H9 (cell line): ENCODE measurements at regions not wholly inside any gene's neighbourhood (a gene's known extent, or its start where the extent isn't known, plus 50 kb on each side); places are given as distances from the start of the nearest gene placed in this dataset.

Experiments
- DNase-seq: peaks from one replicate; pipeline ENCODE4 v3.0.0-alpha.2; 2017
- H2AFZ ChIP-seq: one replicate; pipeline ENCODE4 v1.6.1; 2013; ENCODE audit warnings: mild to moderate bottlenecking, low read length, control low read depth, moderate library complexity
- H2AK5ac ChIP-seq: 2 replicates; pipeline ENCODE4 v1.6.1; 2013; ENCODE audit warnings: low read length, control low read depth, mixed read lengths; ENCODE audit not compliant: insufficient read length
- H2BK120ac ChIP-seq: one replicate; pipeline ENCODE4 v1.6.1; 2013; ENCODE audit warnings: low read depth, mild to moderate bottlenecking, low read length, control low read depth, inconsistent platforms; ENCODE audit not compliant: poor library complexity, severe bottlenecking
- H2BK12ac ChIP-seq: 2 replicates; pipeline ENCODE4 v1.6.1; 2013; ENCODE audit warnings: low read length, control low read depth, mixed read lengths, low read depth; ENCODE audit not compliant: insufficient read length
- H2BK15ac ChIP-seq: 2 replicates; pipeline ENCODE4 v1.6.1; 2013; ENCODE audit warnings: low read depth, low read length, control low read depth
- H2BK20ac ChIP-seq: one replicate; pipeline ENCODE4 v1.6.1; 2013; ENCODE audit warnings: low read depth, mild to moderate bottlenecking, low read length, control low read depth, inconsistent platforms; ENCODE audit not compliant: poor library complexity, severe bottlenecking
- H2BK5ac ChIP-seq: 2 replicates; pipeline ENCODE4 v1.6.1; 2013; ENCODE audit warnings: low read length, control low read depth, mixed read lengths; ENCODE audit not compliant: insufficient read length
- H3K14ac ChIP-seq: 2 replicates; pipeline ENCODE4 v1.6.1; 2013; ENCODE audit warnings: low read length, control low read depth; ENCODE audit not compliant: insufficient read depth
- H3K18ac ChIP-seq: 2 replicates; pipeline ENCODE4 v1.6.1; 2013; ENCODE audit warnings: low read depth, mild to moderate bottlenecking, mixed read lengths, low read length, control low read depth; ENCODE audit not compliant: insufficient read length
- H3K23ac ChIP-seq: 2 replicates; pipeline ENCODE4 v1.6.1; 2013; ENCODE audit warnings: low read length, control low read depth, mixed read lengths, low read depth; ENCODE audit not compliant: insufficient read length
- H3K23me2 ChIP-seq: 2 replicates; pipeline ENCODE4 v1.6.1; 2013; ENCODE audit warnings: low read depth, mild to moderate bottlenecking, mixed read lengths, low read length, control low read depth; ENCODE audit not compliant: insufficient read length, poor library complexity, severe bottlenecking
- H3K27ac ChIP-seq: 2 replicates; pipeline ENCODE4 v1.5.1; 2013; ENCODE audit warnings: low read length, control low read depth, mixed read lengths, low read depth; ENCODE audit not compliant: insufficient read length
- H3K27me3 ChIP-seq: 2 replicates; pipeline ENCODE4 v1.6.1; 2013; ENCODE audit warnings: low read length, control low read depth, inconsistent platforms; ENCODE audit not compliant: insufficient read depth
- H3K4ac ChIP-seq: 2 replicates; pipeline ENCODE4 v1.6.1; 2013; ENCODE audit warnings: low read depth, mild to moderate bottlenecking, control low read depth, inconsistent platforms, low read length, moderate library complexity
- H3K4me1 ChIP-seq: 2 replicates; pipeline ENCODE4 v1.6.1; 2013; ENCODE audit warnings: low read length, control low read depth, inconsistent platforms; ENCODE audit not compliant: insufficient read depth
- H3K4me2 ChIP-seq: 2 replicates; pipeline ENCODE4 v1.6.1; 2013; ENCODE audit warnings: low read length, control low read depth, mixed read lengths; ENCODE audit not compliant: insufficient read length, insufficient read depth
- H3K56ac ChIP-seq: 2 replicates; pipeline ENCODE4 v1.6.1; 2013; ENCODE audit warnings: low read depth, mild to moderate bottlenecking, mixed read lengths, low read length, control low read depth; ENCODE audit not compliant: insufficient read length
- H3K79me1 ChIP-seq: 2 replicates; pipeline ENCODE4 v1.6.1; 2013; ENCODE audit warnings: low read depth, mild to moderate bottlenecking, moderate library complexity, low read length, control low read depth, inconsistent platforms; ENCODE audit not compliant: insufficient read depth, poor library complexity, severe bottlenecking
- H3K79me2 ChIP-seq: 2 replicates; pipeline ENCODE4 v1.6.1; 2013; ENCODE audit warnings: low read length, control low read depth, inconsistent platforms; ENCODE audit not compliant: insufficient read depth
- H3K9ac ChIP-seq: 2 replicates; pipeline ENCODE4 v1.6.1; 2013; ENCODE audit warnings: low read length, control low read depth, mixed read lengths; ENCODE audit not compliant: insufficient read length; ENCODE audit errors: extremely low read depth
- H3K9me3 ChIP-seq: one replicate; pipeline ENCODE4 v1.6.1; 2013; ENCODE audit warnings: low read depth, low read length, inconsistent platforms; ENCODE audit not compliant: control insufficient read depth
- H3T11ph ChIP-seq: one replicate; pipeline ENCODE4 v1.6.1; 2013; ENCODE audit warnings: mild to moderate bottlenecking, low read length, control low read depth, inconsistent platforms
- H4K20me1 ChIP-seq: one replicate; pipeline ENCODE4 v1.6.1; 2013; ENCODE audit not compliant: control insufficient read depth, insufficient read length, insufficient read depth
- H4K5ac ChIP-seq: 2 replicates; pipeline ENCODE4 v1.6.1; 2013; ENCODE audit warnings: low read depth, mild to moderate bottlenecking, mixed read lengths, low read length, control low read depth; ENCODE audit not compliant: insufficient read length
- H4K8ac ChIP-seq: replicated peaks from 2 replicates; pipeline ENCODE4 v1.6.1; 2013; ENCODE audit warnings: low read length, control low read depth, mixed read lengths, low read depth; ENCODE audit not compliant: insufficient read length
- H4K91ac ChIP-seq: 2 replicates; pipeline ENCODE4 v1.6.1; 2013; ENCODE audit warnings: low read depth, mild to moderate bottlenecking, moderate library complexity, mixed read lengths, low read length, control low read depth; ENCODE audit not compliant: insufficient read length
- H3K27ac Mint-ChIP-seq, 3 experiments: 2 replicates in 2 of 3; 3 replicates in 1 of 3; pipeline ENCODE4 v1.8.0; 2020 to 2021; ENCODE audit warnings: mixed read lengths in 3 of 3, mild to moderate bottlenecking in 1 of 3, moderate library complexity in 1 of 3
- H3K27me3 Mint-ChIP-seq: 2 replicates; pipeline ENCODE4 v1.8.0; 2021; ENCODE audit warnings: low read depth, mild to moderate bottlenecking, moderate library complexity, mixed read lengths
- H3K36me3 Mint-ChIP-seq, 3 experiments: 2 replicates in 2 of 3; 3 replicates in 1 of 3; pipeline ENCODE4 v1.8.0; 2020 to 2021; ENCODE audit warnings: low read depth in 3 of 3, mixed read lengths in 3 of 3; ENCODE audit not compliant: insufficient read depth in 1 of 3
- H3K4me1 Mint-ChIP-seq, 2 experiments: 2 replicates each; pipeline ENCODE4 v1.8.0; 2020; ENCODE audit warnings: mixed read lengths in 2 of 2
- H3K4me3 Mint-ChIP-seq, 2 experiments: 2 replicates in 1 of 2; 3 replicates in 1 of 2; pipeline ENCODE4 v1.8.0; 2020 to 2021; ENCODE audit warnings: mild to moderate bottlenecking in 2 of 2, mixed read lengths in 2 of 2, moderate library complexity in 1 of 2
- H3K9me3 Mint-ChIP-seq, 2 experiments: 2 replicates in 1 of 2; 3 replicates in 1 of 2; pipeline ENCODE4 v1.8.0; 2020; ENCODE audit warnings: mild to moderate bottlenecking in 2 of 2, mixed read lengths in 2 of 2, moderate library complexity in 1 of 2
- WGBS: extraction: QIAGEN DNeasy Blood & Tissue Kit; methylation state at CpG from one replicate; pipeline ENCODE4 v1.1.7; 2013; ENCODE audit warnings: missing lambda C conversion rate, low lambda C conversion rate, mixed read lengths; ENCODE audit not compliant: insufficient read length; ENCODE audit errors: extremely low coverage; 5-methylcytosine and 5-hydroxymethylcytosine counted together
- TF ChIP-seq, protein P1 (sequence below): fragments of 200-600 bp; sonication (generic); conservative IDR thresholded peaks from 3 replicates; pipeline ENCODE4 v1.8.0; 2021; ENCODE audit warnings: antibody characterized with exemption, mild to moderate bottlenecking

DNA sequence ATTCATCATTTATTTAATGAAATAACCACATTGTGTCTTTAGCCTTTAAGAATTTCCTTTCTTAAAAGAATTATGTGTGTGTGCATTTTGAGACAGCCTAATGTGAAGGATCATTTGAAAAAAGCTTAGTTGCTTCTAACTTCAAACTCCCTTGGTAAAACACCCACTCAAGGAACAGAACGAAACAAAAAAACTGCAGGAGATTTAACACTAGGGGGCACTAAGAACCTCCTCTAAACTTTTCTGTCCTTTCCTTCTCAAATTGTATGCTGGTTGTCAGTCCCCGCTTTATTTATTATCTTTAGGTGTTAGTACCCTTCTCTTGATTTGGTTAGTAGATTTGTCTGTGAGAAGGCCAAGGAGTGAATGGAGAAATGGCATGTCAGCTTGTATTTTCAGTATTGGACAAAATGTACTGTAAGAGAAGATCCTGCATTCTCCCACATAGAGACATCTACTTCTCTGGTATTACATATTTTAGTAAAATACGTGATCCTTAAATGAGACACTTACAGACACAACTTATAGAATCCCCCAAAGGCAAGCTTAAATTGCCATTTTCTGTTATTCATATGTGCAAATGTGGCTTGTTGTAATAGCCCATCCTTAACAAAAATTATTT, 229.7 kb downstream of the MRPS30 start:
- DNase-seq = no peak
- peak overlapping the region in 1 of 3 experiments; percentile 82; a peak in 1 of 7 replicates for H3K27ac Mint-ChIP-seq
- H3K9ac ChIP-seq = no peak overlapping the region
- H3K9me3 Mint-ChIP-seq = no peaks in the 10 kb centered on the region
- H3K23me2 ChIP-seq = no peaks in the 10 kb centered on the region
- H3K4me2 ChIP-seq = no peak overlapping the region
- no peak overlapping the region for H2AFZ ChIP-seq
- H2BK20ac ChIP-seq = no peak overlapping the region
- no peak overlapping the region for H3K23ac ChIP-seq
- no peak overlapping the region for H2BK5ac ChIP-seq
- no peak overlapping the region for H2BK12ac ChIP-seq
- H3K36me3 Mint-ChIP-seq = no peaks in the 10 kb centered on the region
- no peak overlapping the region for H4K5ac ChIP-seq
- H4K91ac ChIP-seq = no peak overlapping the region
- H3K79me2 ChIP-seq = no peaks in the 10 kb centered on the region
- TF ChIP-seq, protein P1, sequence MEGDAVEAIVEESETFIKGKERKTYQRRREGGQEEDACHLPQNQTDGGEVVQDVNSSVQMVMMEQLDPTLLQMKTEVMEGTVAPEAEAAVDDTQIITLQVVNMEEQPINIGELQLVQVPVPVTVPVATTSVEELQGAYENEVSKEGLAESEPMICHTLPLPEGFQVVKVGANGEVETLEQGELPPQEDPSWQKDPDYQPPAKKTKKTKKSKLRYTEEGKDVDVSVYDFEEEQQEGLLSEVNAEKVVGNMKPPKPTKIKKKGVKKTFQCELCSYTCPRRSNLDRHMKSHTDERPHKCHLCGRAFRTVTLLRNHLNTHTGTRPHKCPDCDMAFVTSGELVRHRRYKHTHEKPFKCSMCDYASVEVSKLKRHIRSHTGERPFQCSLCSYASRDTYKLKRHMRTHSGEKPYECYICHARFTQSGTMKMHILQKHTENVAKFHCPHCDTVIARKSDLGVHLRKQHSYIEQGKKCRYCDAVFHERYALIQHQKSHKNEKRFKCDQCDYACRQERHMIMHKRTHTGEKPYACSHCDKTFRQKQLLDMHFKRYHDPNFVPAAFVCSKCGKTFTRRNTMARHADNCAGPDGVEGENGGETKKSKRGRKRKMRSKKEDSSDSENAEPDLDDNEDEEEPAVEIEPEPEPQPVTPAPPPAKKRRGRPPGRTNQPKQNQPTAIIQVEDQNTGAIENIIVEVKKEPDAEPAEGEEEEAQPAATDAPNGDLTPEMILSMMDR = peak; percentile 82
- H3K4me3 Mint-ChIP-seq = no peak overlapping the region
- H2BK120ac ChIP-seq = no peak overlapping the region
- H3K4ac ChIP-seq = no peak overlapping the region
- H4K8ac ChIP-seq = no peak overlapping the region
- H3K9me3 ChIP-seq = no peaks in the 10 kb centered on the region
- H2BK15ac ChIP-seq = no peak overlapping the region
- no peak overlapping the region for H3K56ac ChIP-seq
- no peak overlapping the region for H3K18ac ChIP-seq
- H3K27ac ChIP-seq = no peak overlapping the region
- H3K4me1 Mint-ChIP-seq = peaks cover 9 to 10% of the 10 kb centered on the region in 2 experiments
- no peak overlapping the region for H3T11ph ChIP-seq
- H3K27me3 ChIP-seq = no peaks in the 10 kb centered on the region; the same call in 1 of the 2 replicates
- H3K27me3 Mint-ChIP-seq = no peaks in the 10 kb centered on the region
- no peak overlapping the region for H2AK5ac ChIP-seq
- H3K14ac ChIP-seq = no peak overlapping the region
- no peaks in the 10 kb centered on the region for H3K79me1 ChIP-seq
- no peaks in the 10 kb centered on the region for H4K20me1 ChIP-seq
- no peaks in the 10 kb centered on the region for H3K4me1 ChIP-seq
- no CpG with 5 or more reads among the region's 3 CpGs for WGBS
